Calu3 (cell line): ENCODE measurements at regions not wholly inside any gene's neighbourhood (a gene's known extent, or its start where the extent isn't known, plus 50 kb on each side); places are given as distances from the start of the nearest gene placed in this dataset.
"Not testable (repeated sequence)": the region's sequence is repeated elsewhere in the genome, so short reads cannot be mapped to it uniquely, and the experiment has no call there.

ENCODE experiments used
- BruUV-seq: library from RNA; stranded (reverse); fragments of 400-500 nt; replicated peaks from 2 replicates; lab custom pipeline; 2021; lab: Mats Ljungman, UMichigan
- CTCF ChIA-PET: fragments of 300-600 bp; sonication (Branson Sonifier 250); formaldehyde crosslinking; loops from one replicate; lab custom pipeline; 2022; ENCODE audit warnings: antibody characterized with exemption; lab: Charles Lee
- DNase-seq: peaks from one replicate; pipeline ENCODE4 v3.0.0; 2022
- H3K27ac Mint-ChIP-seq: one replicate; pipeline ENCODE4 v1.8.0; 2022; ENCODE audit warnings: mixed read lengths; ENCODE audit not compliant: unreplicated experiment
- H3K27me3 Mint-ChIP-seq: one replicate; pipeline ENCODE4 v1.8.0; 2022; ENCODE audit warnings: mixed read lengths; ENCODE audit not compliant: unreplicated experiment
- H3K36me3 Mint-ChIP-seq: one replicate; pipeline ENCODE4 v1.8.0; 2022; ENCODE audit warnings: mild to moderate bottlenecking, moderate library complexity, mixed read lengths; ENCODE audit not compliant: insufficient read depth, unreplicated experiment
- H3K4me1 Mint-ChIP-seq: one replicate; pipeline ENCODE4 v1.8.0; 2022; ENCODE audit warnings: mild to moderate bottlenecking, low read depth, mixed read lengths; ENCODE audit not compliant: unreplicated experiment
- H3K4me3 Mint-ChIP-seq: one replicate; pipeline ENCODE4 v1.8.0; 2022; ENCODE audit warnings: mild to moderate bottlenecking, low read depth, moderate library complexity, mixed read lengths; ENCODE audit not compliant: unreplicated experiment
- H3K9me3 Mint-ChIP-seq: one replicate; pipeline ENCODE4 v1.8.0; 2022; ENCODE audit warnings: low read depth, mixed read lengths; ENCODE audit not compliant: unreplicated experiment
- intact Hi-C: fragments of 100-400 bp; cut with micrococcal nuclease; formaldehyde crosslinking; loops from one replicate; pipeline ENCODE4 v1.10.0; 2022; ENCODE audit not compliant: unreplicated experiment

GRCh38 chr7:35102845-35103244, 65.6 kb upstream of the DPY19L1 start:
- H3K27me3 Mint-ChIP-seq, BruUV-seq, CTCF ChIA-PET, H3K9me3 Mint-ChIP-seq, H3K36me3 Mint-ChIP-seq, H3K4me1 Mint-ChIP-seq, DNase-seq, H3K4me3 Mint-ChIP-seq, H3K27ac Mint-ChIP-seq, intact Hi-C loops: not testable (repeated sequence)

- H3K27me3 Mint-ChIP-seq, H3K27ac Mint-ChIP-seq, CTCF ChIA-PET, H3K9me3 Mint-ChIP-seq, H3K36me3 Mint-ChIP-seq, intact Hi-C loops, BruUV-seq, H3K4me3 Mint-ChIP-seq, H3K4me1 Mint-ChIP-seq, DNase-seq: not testable (repeated sequence)
Observed at GRCh38 chr7:35092961-35093360, 55.7 kb upstream of the DPY19L1 start.
